HepG2 (cell line): ENCODE measurements at regions not wholly inside any gene's neighbourhood (a gene's known extent, or its start where the extent isn't known, plus 50 kb on each side); places are given as distances from the start of the nearest gene placed in this dataset.

ENCODE experiments used
- ATAC-seq: fragments of 200-7000 bp; cut with Tn5 transposase; 3 replicates; pipeline ENCODE4 v1.9.1; 2020; ENCODE audit warnings: mild to moderate bottlenecking, moderate library complexity
- BruUV-seq: library from RNA; stranded (reverse); fragments of 400-500 nt; replicated peaks from 2 replicates; lab custom pipeline; 2021; lab: Mats Ljungman, UMichigan
- CTCF ChIA-PET: fragments of 300-600 bp; formaldehyde crosslinking; extraction: SDS; loops from one replicate; lab custom pipeline; 2021; ENCODE audit warnings: low total read pairs, inconsistent platforms, low intra/inter-chr PET ratio; lab: Yijun Ruan, JAX
- POLR2A ChIA-PET: fragments of 350-600 bp; sonication (Branson Sonifier 250); formaldehyde crosslinking; loops from one replicate; lab custom pipeline; 2020; ENCODE audit warnings: antibody characterized with exemption, inconsistent platforms; lab: Yijun Ruan, JAX
- DNase-seq: peaks from one replicate; pipeline ENCODE4 v3.0.0-alpha.2; 2015; ENCODE audit warnings: low spot score
- FAIRE-seq: peaks from 3 replicates; lab custom pipeline; 2011; peaks lifted over from hg19 to GRCh38; lab: Jason Lieb, UNC
- H2AFZ ChIP-seq: one replicate; pipeline ENCODE4 v1.6.1; 2011; ENCODE audit warnings: low read length, inconsistent platforms
- H3K27ac ChIP-seq: fragments of 300-600 bp; 3 replicates; pipeline ENCODE4 v1.8.0; 2011; ENCODE audit warnings: mixed run types, mild to moderate bottlenecking, mixed read lengths, low read length, inconsistent platforms; ENCODE audit not compliant: insufficient read depth; ENCODE audit errors: extremely low read length
- H3K27me3 ChIP-seq, 2 experiments: fragments of 200-600 bp in 1 of 2; 2 replicates in 1 of 2; 3 replicates in 1 of 2; pipeline versions ENCODE4 v1.6.0 to v1.8.0; 2011; ENCODE audit warnings: low read length in 2 of 2, mild to moderate bottlenecking in 2 of 2, moderate library complexity in 2 of 2, inconsistent platforms in 1 of 2; ENCODE audit not compliant: insufficient read depth in 2 of 2, control insufficient read depth in 1 of 2
- H3K36me3 ChIP-seq, 2 experiments: fragments of 200-600 bp in 1 of 2; replicated peaks in 1 of 2; 2 replicates in 1 of 2; 3 replicates in 1 of 2; pipeline versions ENCODE4 v1.5.1 to v1.8.0; 2011; ENCODE audit warnings: low read length in 2 of 2, inconsistent platforms in 1 of 2; ENCODE audit not compliant: insufficient read depth in 2 of 2, control insufficient read depth in 1 of 2
- H3K4me1 ChIP-seq: 2 replicates; pipeline ENCODE4 v1.5.1; 2012; ENCODE audit warnings: low read length, inconsistent platforms; ENCODE audit not compliant: insufficient read depth
- H3K4me2 ChIP-seq: 2 replicates; pipeline ENCODE4 v1.6.0; 2011; ENCODE audit warnings: low read depth, low read length, inconsistent platforms
- H3K4me3 ChIP-seq, 3 experiments: fragments of 200-600 bp in 1 of 3; sonication (generic), shearing (Covaris generic) in 1 of 3; replicated peaks in 1 of 3; 2 replicates each; pipeline ENCODE4 v1.5.1; 2011 to 2016; ENCODE audit warnings: low read length in 3 of 3, inconsistent platforms in 2 of 3, low read depth in 2 of 3, mild to moderate bottlenecking in 2 of 3, control low read depth in 1 of 3, mixed read lengths in 1 of 3; ENCODE audit not compliant: insufficient read depth in 1 of 3
- H3K79me2 ChIP-seq: one replicate; pipeline ENCODE4 v1.6.1; 2011; ENCODE audit warnings: low read length, inconsistent platforms; ENCODE audit not compliant: insufficient read depth
- H3K9ac ChIP-seq: 2 replicates; pipeline ENCODE4 v1.6.0; 2011; ENCODE audit warnings: mild to moderate bottlenecking, low read depth, low read length, inconsistent platforms; ENCODE audit not compliant: insufficient read depth
- H3K9me3 ChIP-seq: 2 replicates; pipeline ENCODE4 v1.5.1; 2012; ENCODE audit warnings: mild to moderate bottlenecking, low read length
- H4K20me1 ChIP-seq: 2 replicates; pipeline ENCODE4 v1.6.0; 2011; ENCODE audit warnings: inconsistent platforms, mild to moderate bottlenecking, low read length, moderate library complexity; ENCODE audit not compliant: insufficient read depth
- HNRNPH1 ChIP-seq: fragments of 200-400 bp; formaldehyde crosslinking; optimal IDR thresholded peaks from 2 replicates; pipeline ENCODE3; 2017; ENCODE audit warnings: mild to moderate bottlenecking, low read depth, low read length
- MXD1 ChIP-seq: sonication (generic); formaldehyde crosslinking; IDR thresholded peaks from 2 replicates; pipeline ENCODE4 v1.4.0; 2020; ENCODE audit warnings: mild to moderate bottlenecking, missing genetic modification reagents
- NR2F6 ChIP-seq, 2 experiments: IDR thresholded peaks; 2 replicates each; pipeline ENCODE4 v1.6.1; 2016; ENCODE audit warnings: antibody characterized with exemption in 1 of 2, mild to moderate bottlenecking in 1 of 2
- RBM39 ChIP-seq: fragments of 200-400 bp; formaldehyde crosslinking; IDR thresholded peaks from one replicate; pipeline ENCODE4 v1.6.1; 2018; ENCODE audit warnings: antibody characterized with exemption, mild to moderate bottlenecking, low read depth, low read length; ENCODE audit not compliant: poor library complexity, severe bottlenecking
- ZBTB46 ChIP-seq: sonication (generic); formaldehyde crosslinking; IDR thresholded peaks from 2 replicates; pipeline ENCODE4 v1.4.0; 2020; ENCODE audit warnings: mild to moderate bottlenecking, missing genetic modification reagents, borderline replicate concordance
- ZC3H13 ChIP-seq: sonication (generic); formaldehyde crosslinking; IDR thresholded peaks from 2 replicates; pipeline ENCODE4 v1.8.1; 2023; ENCODE audit warnings: mild to moderate bottlenecking, missing genetic modification reagents, moderate library complexity
- ZC3H4 ChIP-seq: sonication (generic); formaldehyde crosslinking; IDR thresholded peaks from 2 replicates; pipeline ENCODE4 v1.4.0; 2020; ENCODE audit warnings: missing genetic modification reagents, borderline replicate concordance
- ZGPAT ChIP-seq: IDR thresholded peaks from 2 replicates; pipeline ENCODE4 v1.6.1; 2016; ENCODE audit warnings: mild to moderate bottlenecking
- ZHX1 ChIP-seq: sonication (generic); formaldehyde crosslinking; IDR thresholded peaks from 2 replicates; pipeline ENCODE4 v1.8.1; 2022; ENCODE audit warnings: low read depth, mild to moderate bottlenecking, missing genetic modification reagents
- ZNF619 ChIP-seq: sonication (generic); formaldehyde crosslinking; IDR thresholded peaks from 2 replicates; pipeline ENCODE4 v1.4.0; 2020; ENCODE audit warnings: mild to moderate bottlenecking, missing genetic modification reagents
- ZNF775 ChIP-seq: sonication (generic); formaldehyde crosslinking; IDR thresholded peaks from 2 replicates; pipeline ENCODE4 v1.4.0; 2020; ENCODE audit warnings: missing genetic modification reagents, mild to moderate bottlenecking, moderate library complexity, borderline replicate concordance
- WGBS: methylation state at CpG from one replicate; pipeline ENCODE4 v1.1.6; 2017; ENCODE audit warnings: low lambda C conversion rate; 5-methylcytosine and 5-hydroxymethylcytosine counted together
- in situ Hi-C: cut with HindIII; loops from 2 replicates; pipeline ENCODE4 v1.10.0; 2017; ENCODE audit warnings: low pct_unique_long_range_greater_than_20kb; ENCODE audit not compliant: extremely low pct_ligation_motif_present
- intact Hi-C: fragments of 100-400 bp; cut with micrococcal nuclease; formaldehyde crosslinking; loops from one replicate; pipeline ENCODE4 v1.10.0; 2022; ENCODE audit not compliant: unreplicated experiment

GRCh38 chr21:25496825-25497482 lies 110.3 kb downstream of the MRPL39 start:
- DNase-seq (no peak), FAIRE-seq (no peak), ATAC-seq (no peak)
- H3K9me3 ChIP-seq: peaks cover 91% of the 10 kb centered on the region
- H3K27me3 ChIP-seq: no peaks in the 10 kb centered on the region
- H3K36me3 ChIP-seq: no peaks in the 10 kb centered on the region
- 65% methylated on average over 2 of the region's 2 CpGs for WGBS
- in situ Hi-C loops (no loop called here), intact Hi-C loops (no loop called here)
- ChIA-PET POLR2A (no interaction called here), CTCF (no interaction called here)
- H3K27ac ChIP-seq: no peak overlapping the region
- H2AFZ ChIP-seq: no peak overlapping the region
- BruUV-seq: no TSS peak
- H3K4me3 ChIP-seq: no peak overlapping the region
- no peaks in the 10 kb centered on the region for H3K79me2 ChIP-seq
- no peak overlapping the region for H3K9ac ChIP-seq
- no peak overlapping the region for H3K4me2 ChIP-seq
- no peaks in the 10 kb centered on the region for H3K4me1 ChIP-seq
- TF ChIP-seq RBM39 (no peak), NR2F6 (IDR thresholded peaks at IDR 0.05) (no peak), NR2F6 (CRISPR knock-in tag; IDR thresholded peaks at IDR 0.05) (no peak), ZHX1 (CRISPR knock-in tag) (no peak), ZNF619 (CRISPR knock-in tag) (no peak)
- no peaks in the 10 kb centered on the region for H4K20me1 ChIP-seq

GRCh38 chr21:25494804-25495203 lies 112.5 kb downstream of the MRPL39 start:
- in situ Hi-C loops: no loop called here
- Histone ChIP-seq H3K4me1 (no peaks in the 10 kb centered on the region), H3K9ac (no peak overlapping the region), H4K20me1 (no peaks in the 10 kb centered on the region), H2AFZ (no peak overlapping the region), H3K36me3 (no peaks in the 10 kb centered on the region), H3K79me2 (no peaks in the 10 kb centered on the region), H3K27ac (no peak overlapping the region), H3K9me3 (peaks cover 92% of the 10 kb centered on the region), H3K4me3 (no peak overlapping the region), H3K4me2 (no peak overlapping the region), H3K27me3 (no peaks in the 10 kb centered on the region)
- WGBS: 14% methylated on average over 1 of the region's 1 CpG
- POLR2A ChIA-PET: no interaction called here
- FAIRE-seq: no peak
- intact Hi-C loops: no loop called here
- CTCF ChIA-PET: no interaction called here
- BruUV-seq: no TSS peak
- DNase-seq: no peak
- ATAC-seq: no peak
- TF ChIP-seq ZC3H13 (CRISPR knock-in tag) (no peak), ZNF775 (CRISPR knock-in tag) (no peak), HNRNPH1 (no peak), ZBTB46 (CRISPR knock-in tag) (no peak), ZGPAT (no peak), MXD1 (CRISPR knock-in tag) (no peak), ZC3H4 (no peak)
